GM19438 (cell line): ENCODE measurements at regions not wholly inside any gene's neighbourhood (a gene's known extent, or its start where the extent isn't known, plus 50 kb on each side); places are given as distances from the start of the nearest gene placed in this dataset.

Source experiments
- ATAC-seq: cut with Tn5 transposase; IDR thresholded peaks from one replicate; pipeline ENCODE4 v1.9.1; 2021; ENCODE audit warnings: low read depth; ENCODE audit not compliant: unreplicated experiment

GRCh38 chr17:77407321-77408277 is 266.8 kb downstream of the SEC14L1 start:
- ATAC-seq, result no peak

DNA sequence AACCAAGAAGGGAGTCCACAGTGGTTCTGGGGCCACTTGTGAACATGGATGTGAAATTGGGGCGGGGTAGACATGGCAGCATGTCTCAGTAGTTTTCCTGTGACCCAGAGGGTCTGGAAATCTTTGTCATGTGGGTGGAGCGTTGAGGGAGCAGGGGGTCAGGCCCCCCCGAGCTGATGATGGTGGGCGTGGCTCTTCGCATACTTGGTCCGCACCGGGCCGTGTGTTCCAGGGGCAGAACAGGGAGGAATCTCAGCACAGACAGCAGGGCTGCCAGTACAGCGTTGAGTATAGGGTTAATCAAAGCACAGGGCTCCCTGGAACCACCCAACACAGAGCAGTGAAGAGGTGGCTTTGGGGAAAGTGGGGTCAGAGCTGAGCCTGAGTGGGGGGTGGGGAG is 267.5 kb downstream of the SEC14L1 start:
- ATAC-seq, result no peak

DNA sequence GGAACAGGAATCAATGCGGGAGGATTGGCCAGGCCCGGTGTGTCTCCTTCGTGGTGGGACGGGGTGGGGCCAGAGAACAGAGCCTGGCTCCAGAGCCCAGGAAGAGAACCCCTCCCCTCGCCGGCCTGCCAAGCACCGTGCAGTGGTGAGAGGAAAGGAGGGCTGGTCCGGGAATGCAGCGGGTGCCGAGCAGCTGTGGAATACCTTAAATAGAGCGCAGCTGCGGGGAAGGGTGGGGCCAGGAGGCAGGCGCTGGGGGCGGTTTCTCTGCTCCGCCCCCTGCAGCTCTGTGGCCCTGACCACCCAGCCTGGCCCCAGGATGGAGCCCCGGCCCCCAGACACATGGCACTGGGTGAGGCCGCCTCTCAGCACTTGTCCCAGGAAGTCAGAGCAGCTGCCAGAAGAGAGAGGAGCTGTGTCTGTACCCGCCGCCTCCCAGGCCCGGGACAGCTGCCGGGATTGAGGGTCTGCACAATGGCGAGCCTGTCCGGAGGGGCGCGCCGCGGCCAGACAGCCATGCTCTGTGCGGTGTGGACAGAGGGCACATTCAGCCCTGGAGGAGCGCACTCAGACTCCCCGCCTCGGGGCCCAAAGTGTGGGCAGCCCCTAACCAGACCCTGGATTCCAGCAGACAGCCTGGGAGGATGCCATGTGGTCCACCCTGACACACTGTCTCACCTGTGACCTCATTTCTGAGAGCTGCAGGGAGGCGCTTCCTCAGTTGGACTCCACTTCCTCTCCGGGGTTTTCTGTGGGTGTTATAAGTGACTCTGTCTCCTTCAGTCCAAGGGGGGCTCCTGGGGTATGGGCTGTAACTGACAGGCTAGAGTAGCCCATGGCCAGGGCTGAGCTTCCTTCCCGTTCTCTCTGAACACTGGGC is 268.8 kb downstream of the SEC14L1 start:
- ATAC-seq, result no peak

GRCh38 chr17:77410470-77410869 is 269.7 kb downstream of the SEC14L1 start:
- ATAC-seq, result no peak

DNA sequence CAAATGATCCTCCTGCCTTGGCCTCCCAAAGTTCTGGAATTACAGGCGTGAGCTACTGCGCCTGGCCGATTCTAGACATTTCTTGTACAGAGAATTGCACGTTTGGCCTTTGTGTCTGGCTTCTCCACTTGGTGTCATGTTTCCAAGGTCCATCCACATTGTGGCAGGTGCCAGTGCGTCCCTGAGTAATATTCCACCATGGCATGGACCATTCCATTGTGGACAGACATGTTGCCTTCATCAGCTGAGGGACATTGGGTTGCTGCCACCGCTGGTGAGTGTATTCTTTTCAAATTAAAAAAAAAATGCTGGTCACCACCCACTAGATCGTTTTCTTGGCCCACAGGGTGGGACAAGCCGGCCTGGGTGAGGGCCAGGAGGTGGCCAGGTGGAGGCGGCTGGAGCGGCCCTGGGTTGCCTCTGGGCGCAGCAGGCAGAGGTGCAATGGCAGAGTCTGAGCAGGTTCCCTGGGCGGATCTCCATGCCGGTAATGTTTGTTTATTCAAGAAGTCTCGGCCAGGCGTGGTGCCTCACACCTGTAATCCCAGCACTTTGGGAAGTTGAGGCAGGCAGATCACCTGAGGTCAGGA is 274.1 kb downstream of the SEC14L1 start:
- ATAC-seq, result no peak

DNA sequence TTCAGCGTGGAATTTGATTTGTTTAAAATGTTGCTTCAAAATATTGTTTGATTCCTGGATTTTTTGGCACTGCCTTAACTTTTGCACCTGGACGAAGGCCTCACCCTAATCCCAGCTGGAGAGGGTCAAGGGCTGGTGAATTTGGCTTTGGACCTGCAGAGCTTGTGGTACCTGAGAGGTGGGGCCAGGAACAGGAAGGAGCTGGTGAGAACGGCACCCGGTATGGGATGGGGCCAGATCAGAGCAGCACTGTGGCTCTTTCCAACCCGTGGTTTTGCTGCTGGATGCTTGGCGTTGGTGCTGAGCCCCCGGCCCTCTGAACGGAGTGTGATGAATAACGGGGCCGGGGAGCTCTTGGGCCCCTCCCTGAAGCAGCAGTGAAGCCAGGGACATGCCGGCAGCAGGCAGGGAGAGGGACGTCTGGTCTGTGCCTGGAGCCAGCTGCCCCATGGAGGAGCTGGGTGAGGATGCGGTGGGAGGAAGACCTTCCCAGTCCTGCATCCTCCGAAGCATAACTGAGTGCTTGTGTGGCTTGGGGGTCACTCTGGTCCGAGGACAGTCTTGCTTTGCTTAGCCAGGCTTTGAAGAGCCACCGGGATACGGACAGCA is 275.4 kb downstream of the SEC14L1 start:
- ATAC-seq, result no peak

DNA sequence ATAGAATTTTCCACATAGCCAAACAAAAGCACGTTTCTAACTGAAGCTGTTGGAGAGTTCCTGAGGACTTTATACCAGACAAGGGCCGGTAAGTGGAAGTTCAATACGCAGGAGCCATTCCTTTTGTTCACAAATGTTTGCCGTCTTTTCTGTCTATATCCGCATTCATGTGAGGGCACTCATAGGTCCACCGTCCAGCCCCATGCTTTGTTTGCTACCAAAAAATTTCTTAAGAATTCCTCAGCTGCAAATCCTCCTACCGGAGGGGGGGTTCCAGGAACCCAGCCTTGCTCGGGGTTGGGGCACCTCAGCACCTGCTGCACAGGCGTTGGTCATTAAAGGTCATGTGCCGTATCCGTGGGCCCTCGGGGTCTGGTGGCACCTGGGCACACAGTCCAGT is 276.8 kb downstream of the SEC14L1 start:
- ATAC-seq, result no peak

DNA sequence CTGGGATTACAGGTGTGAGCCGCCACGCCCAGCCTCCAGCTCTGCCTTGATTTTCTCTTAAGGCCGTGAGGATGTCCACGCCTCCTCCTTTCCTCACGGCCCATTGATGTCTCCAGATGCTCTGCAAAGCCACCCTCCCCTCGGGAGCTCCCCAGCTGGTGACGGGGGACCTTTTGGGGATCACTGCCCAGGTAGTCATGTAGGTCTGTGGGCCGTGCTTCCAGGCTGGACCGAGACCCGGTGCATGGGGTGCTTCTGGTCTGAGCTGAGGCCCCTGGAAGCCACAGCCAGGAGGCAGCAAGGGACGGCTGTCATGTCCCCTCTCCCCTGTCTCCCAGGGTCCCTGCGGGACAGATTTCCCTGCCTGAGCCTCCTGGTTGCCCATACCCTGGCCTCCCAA is 277.8 kb downstream of the SEC14L1 start:
- no peak for ATAC-seq

- ATAC-seq, result no peak
These were observed 278.3 kb downstream of the SEC14L1 start for GRCh38 chr17:77419095-77419494.

DNA sequence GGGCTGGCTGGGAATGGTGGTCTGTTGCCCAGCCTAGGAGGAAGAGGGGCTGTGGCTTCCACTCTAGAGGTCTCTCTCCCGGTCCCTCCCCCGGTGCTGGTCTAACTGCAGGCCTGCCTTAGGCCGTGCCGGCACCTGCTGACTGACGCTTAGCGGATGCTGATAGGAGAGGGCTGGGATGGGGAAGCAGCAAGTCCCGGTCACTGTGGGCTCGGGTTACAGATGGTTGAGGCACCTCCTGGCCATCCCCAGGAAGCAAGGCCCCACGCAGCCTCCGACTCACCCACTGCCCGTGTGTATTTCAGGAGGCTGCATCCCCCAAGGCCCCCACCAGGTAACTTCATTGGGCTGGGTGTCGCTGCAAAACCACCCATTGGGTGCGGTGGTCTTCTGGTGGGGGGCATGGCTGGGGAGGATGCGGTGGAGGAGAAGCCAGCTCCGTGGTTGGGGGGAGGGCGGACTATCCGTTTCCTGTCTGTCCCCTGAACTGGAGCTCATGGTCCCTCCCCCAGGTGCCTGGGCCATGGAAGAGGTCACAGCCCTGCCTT is 278.9 kb downstream of the SEC14L1 start:
- no peak for ATAC-seq

GRCh38 chr17:77420095-77420803 is 279.5 kb downstream of the SEC14L1 start:
- no peak for ATAC-seq

- peak; percentile 50 for ATAC-seq
These were observed 280.2 kb downstream of the SEC14L1 start for GRCh38 chr17:77420804-77421629.

- no peak for ATAC-seq
These were observed 280.8 kb downstream of the SEC14L1 start for GRCh38 chr17:77421630-77421972.

DNA sequence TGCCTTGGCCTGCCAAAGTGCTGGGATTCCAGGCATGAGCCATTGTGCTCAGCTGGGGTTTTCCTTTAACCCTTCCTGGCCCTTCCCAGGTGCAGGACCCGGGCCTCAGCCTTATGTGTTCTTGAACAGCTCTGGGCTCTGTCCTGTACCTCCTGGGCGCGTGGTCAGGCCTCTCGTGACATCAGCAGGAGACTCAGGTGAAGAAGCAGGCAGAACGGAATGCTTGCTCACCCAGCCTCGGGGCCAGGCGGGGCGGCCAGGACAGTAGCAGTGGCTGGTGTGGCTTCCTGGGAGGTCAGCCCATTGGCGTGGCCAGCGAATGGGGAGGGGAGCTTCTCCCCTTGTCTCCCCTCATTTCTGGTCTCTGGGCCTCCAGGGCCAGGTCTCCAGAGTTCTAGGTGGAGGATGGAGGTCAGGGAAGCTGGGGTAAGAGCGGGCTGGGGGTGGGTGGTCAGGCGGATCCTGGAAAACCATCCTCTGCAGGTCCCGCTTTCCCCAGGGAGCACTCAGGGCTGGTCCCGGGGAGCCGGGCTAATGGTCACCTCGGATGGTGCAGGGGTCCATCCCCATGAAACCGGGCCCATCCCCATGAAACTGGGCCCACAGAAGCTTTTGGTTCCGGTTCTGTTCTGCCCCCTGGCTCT is 281.5 kb downstream of the SEC14L1 start:
- no peak for ATAC-seq

GRCh38 chr17:77422748-77423113 is 282.0 kb downstream of the SEC14L1 start:
- ATAC-seq, result no peak

DNA sequence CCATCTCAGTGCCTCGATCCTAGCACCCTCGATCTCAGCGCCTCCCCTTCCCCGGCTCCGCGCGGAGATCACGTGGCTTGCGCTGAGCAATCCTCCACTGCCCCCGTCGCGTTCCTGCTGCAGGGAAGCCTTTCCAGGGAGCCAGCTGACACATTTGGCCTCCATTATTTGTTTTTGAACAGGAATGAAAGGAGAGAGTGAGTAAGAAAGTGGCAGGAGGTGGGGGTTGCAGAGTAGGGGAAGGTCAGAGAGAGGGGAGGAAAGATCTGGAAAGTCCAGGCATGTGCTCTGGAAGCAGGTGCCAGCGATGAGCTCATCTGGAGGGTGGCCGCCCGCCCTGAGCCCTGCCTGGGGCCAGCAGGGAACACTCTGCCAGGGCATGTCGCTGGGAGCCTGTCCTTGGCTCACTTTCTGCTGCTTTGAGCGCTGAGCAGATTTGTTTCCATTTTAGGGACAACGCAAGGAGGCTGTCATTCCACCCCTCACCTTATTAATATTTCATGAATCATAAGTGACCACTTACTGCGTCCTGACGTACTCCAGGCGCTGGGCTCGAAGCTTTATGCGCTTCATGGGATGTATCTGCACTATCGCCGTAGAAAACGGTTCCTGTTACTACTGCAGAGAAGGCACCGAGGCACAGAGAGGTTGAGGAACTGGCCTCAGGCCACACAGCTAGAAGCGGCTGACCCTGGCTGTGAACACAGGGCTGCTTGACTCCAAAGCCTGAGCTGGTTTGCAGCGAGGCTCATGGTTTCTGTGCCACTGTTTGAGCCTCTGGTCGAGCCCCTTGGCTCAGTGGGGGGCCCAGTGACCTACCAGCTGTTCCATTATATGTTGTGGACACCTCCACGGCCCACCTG is 283.1 kb downstream of the SEC14L1 start:
- no peak for ATAC-seq

DNA sequence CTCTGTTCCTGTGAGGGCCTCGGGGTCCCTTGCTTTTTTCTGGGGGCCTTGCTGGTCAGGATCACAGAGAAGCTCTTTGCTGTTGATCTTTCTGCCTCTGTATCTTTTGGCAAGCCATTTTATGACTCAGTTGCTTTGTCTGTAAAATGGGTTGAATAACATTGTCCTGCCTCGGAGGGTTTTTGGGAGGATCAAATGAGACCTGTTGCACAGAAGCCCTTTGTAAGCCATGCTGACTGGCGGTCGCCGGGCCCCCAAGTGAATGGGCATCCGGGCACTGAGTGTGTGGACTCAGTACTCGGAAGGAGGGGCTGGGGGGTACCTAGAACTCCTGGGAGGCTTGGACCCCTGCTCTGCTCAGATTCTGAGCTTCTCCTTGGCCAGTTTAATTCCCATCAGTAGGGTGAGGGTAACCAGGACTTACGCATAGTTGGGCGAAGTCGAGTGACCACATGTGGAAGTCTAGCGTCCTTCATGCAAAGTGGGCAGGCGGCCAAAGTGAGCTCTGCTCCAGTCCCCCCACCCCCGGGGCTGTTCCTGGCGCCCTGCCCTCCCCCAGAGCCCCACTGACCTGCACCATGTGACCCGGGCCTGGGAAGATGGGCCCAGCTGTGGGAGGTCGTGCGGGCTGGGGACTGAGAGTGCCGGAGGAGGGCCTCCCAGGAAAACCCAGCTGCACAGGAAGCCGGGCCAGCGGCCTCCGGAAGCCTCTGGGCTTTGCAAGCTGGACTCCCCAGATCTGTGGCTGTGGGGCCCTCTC is 284.0 kb downstream of the SEC14L1 start:
- ATAC-seq, result no peak
